ENCODE measurements at regions not wholly inside any gene's neighbourhood (a gene's known extent, or its start where the extent isn't known, plus 50 kb on each side); places are given as distances from the start of the nearest gene placed in this dataset.

DNA sequence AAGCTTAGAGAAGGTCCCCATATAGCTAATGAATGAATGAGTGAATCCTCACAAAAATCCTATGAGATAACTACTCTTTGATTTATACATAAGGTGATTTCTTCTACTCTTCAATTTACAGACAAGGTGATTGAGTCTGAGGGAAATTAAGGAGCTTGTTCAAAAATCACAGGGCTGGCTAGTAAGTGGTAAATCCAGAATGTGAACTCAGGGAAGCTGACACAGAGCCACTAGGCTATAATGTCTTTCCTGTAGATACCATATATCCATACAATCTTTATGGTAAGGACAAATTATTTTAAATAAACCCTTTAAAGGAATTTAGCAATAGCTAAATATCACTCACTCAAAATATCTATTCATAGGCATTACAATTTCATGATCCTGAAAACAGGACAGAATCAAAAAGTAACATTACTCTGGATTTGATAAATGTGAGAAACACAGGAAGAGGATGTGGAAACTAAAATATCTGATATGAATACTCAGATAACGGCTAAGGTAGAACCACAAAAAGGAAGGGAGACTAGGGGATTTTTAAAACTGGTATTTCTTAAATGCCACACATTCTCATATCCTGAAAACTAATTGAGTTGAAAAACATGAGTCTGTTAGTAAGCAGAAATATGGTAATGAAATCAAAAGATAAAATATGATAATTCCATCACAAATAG is 108.2 kb downstream of the NBPF12 start:
- H3K4me1 Mint-ChIP-seq (ENCODE audit: low read depth) = peaks cover 26% of the 10 kb centered on the region
- H3K27ac Mint-ChIP-seq = peak overlapping the region; percentile 81
- H3K9me3 Mint-ChIP-seq = peaks cover 11% of the 10 kb centered on the region
- peaks cover 9% of the 10 kb centered on the region for H3K27me3 Mint-ChIP-seq (ENCODE audit: low read depth)
- peaks cover 7% of the 10 kb centered on the region for H3K36me3 Mint-ChIP-seq (ENCODE audit: low read depth)
- peak overlapping the region; percentile 67 for H3K4me3 Mint-ChIP-seq
